ENCODE measurements at regions not wholly inside any gene's neighbourhood (a gene's known extent, or its start where the extent isn't known, plus 50 kb on each side); places are given as distances from the start of the nearest gene placed in this dataset.

- H3K27me3 Mint-ChIP-seq (ENCODE audit: low read depth in 3 of 3), result peaks cover 3 to 20% (median 6%) of the 10 kb centered on the region in 3 donors
- no peak overlapping the region for H3K4me3 Mint-ChIP-seq
- no peak overlapping the region for H3K27ac Mint-ChIP-seq
- DNase-seq, result no peak
- H3K4me1 Mint-ChIP-seq, result no peaks in the 10 kb centered on the region
- H3K9me3 Mint-ChIP-seq, result no peaks in the 10 kb centered on the region
- H3K36me3 Mint-ChIP-seq, result no peaks in the 10 kb centered on the region
Observed at GRCh38 chr12:46131732-46132469, 136.9 kb downstream of the SLC38A1 start.

GRCh38 chr12:46127656-46128055, 137.3 kb upstream of the SCAF11 start:
- H3K4me1 Mint-ChIP-seq, result peaks cover 5 to 7% of the 10 kb centered on the region in 2 donors
- DNase-seq, result no peak
- no peak overlapping the region for H3K27ac Mint-ChIP-seq
- peaks cover 3 to 18% (median 11%) of the 10 kb centered on the region in 3 donors for H3K27me3 Mint-ChIP-seq (ENCODE audit: low read depth in 3 of 3)
- H3K4me3 Mint-ChIP-seq, result no peak overlapping the region
- H3K36me3 Mint-ChIP-seq, result no peaks in the 10 kb centered on the region
- H3K9me3 Mint-ChIP-seq, result no peaks in the 10 kb centered on the region

GRCh38 chr12:46126050-46126727, 135.8 kb upstream of the SCAF11 start:
- Mint-ChIP-seq H3K4me1 (peaks cover 5 to 7% of the 10 kb centered on the region in 2 donors), H3K4me3 (no peak overlapping the region), H3K27me3 (ENCODE audit: low read depth in 3 of 3) (peaks cover 3 to 21% (median 11%) of the 10 kb centered on the region in 3 donors), H3K27ac (no peak overlapping the region), H3K9me3 (no peaks in the 10 kb centered on the region), H3K36me3 (no peaks in the 10 kb centered on the region)
- DNase-seq, result no peak

- H3K36me3 Mint-ChIP-seq, result no peaks in the 10 kb centered on the region
- peaks cover 5 to 7% of the 10 kb centered on the region in 2 donors for H3K4me1 Mint-ChIP-seq
- peak overlapping the region in 5 of 6 donors; percentile 74 to 96 (median 79) for H3K27ac Mint-ChIP-seq
- peak overlapping the region; percentile 19 to 61 (median 55) for H3K4me3 Mint-ChIP-seq
- H3K27me3 Mint-ChIP-seq (ENCODE audit: low read depth in 3 of 3), result peaks cover 2 to 21% (median 13%) of the 10 kb centered on the region in 3 donors
- DNase-seq, result peak; percentile 54 to 63 (median 54)
- H3K9me3 Mint-ChIP-seq, result no peaks in the 10 kb centered on the region
Observed at GRCh38 chr12:46124848-46125619, 134.7 kb upstream of the SCAF11 start.

DNA sequence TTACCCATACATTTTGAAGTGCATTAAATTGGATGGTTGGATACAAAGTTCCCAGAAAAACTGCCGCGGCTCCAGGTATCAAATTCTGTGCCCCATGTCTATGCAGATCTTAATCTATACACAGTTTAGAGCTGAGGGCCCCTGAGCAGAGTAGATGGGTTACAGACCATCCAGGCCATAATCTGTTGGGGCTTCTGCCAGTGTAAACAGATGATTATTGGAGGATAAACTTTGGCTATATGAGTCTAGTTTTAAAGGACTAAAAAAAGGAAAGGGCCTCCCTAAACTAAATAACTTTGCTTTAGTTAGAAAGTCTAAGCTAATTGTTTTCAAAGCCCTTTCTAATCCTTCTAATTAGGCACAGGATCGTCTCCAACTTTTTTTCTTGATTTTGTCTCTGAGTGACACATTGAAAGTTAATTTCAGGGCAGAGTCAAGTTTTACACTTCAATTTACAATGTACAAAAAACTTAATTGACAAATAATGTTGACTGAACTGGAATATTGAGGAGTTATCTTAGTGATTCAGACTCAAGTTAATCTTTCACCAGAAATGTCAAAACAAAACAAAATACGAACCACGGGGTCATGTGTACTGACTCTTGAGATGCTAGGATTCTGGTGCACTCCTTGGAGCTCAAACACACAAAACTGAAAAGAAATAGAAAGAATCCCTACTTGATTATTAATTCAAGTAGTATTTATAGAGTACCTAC, 133.9 kb upstream of the SCAF11 start:
- Mint-ChIP-seq H3K4me3 (no peak overlapping the region), H3K27me3 (ENCODE audit: low read depth in 3 of 3) (peaks cover 2 to 18% (median 13%) of the 10 kb centered on the region in 3 donors), H3K36me3 (no peaks in the 10 kb centered on the region), H3K9me3 (no peaks in the 10 kb centered on the region), H3K4me1 (peaks cover 5 to 7% of the 10 kb centered on the region in 2 donors), H3K27ac (no peak overlapping the region)
- no peak for DNase-seq

- Mint-ChIP-seq H3K27me3 (ENCODE audit: low read depth in 3 of 3) (peaks cover 3 to 15% (median 5%) of the 10 kb centered on the region in 3 donors), H3K27ac (no peak overlapping the region), H3K9me3 (peaks cover 0 to 5% (median under 1%) of the 10 kb centered on the region in 6 donors), H3K4me3 (no peak overlapping the region), H3K36me3 (peaks cover 0 to 8% (median 3%) of the 10 kb centered on the region in 3 donors), H3K4me1 (no peaks in the 10 kb centered on the region)
- DNase-seq, result no peak
Observed at GRCh38 chr12:46112364-46112763, 122.0 kb upstream of the SCAF11 start.

DNA sequence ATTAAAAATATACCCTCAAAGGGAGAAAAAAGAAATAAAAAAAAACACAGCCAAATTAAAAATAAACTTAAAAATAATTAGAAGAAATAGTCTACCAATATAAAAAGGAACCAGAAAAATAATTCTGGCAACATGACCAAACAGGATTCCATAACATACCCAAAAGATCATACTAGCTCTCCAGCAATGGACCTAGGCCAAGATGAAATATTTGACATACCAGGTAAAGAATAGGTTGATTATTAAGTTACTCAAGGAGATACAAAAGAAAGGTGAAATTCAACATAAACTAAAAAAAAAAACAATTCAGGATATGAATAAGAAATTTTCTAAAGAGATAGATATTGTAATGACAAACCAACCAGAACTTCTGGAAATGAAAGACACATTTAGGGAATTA, 121.3 kb upstream of the SCAF11 start:
- Mint-ChIP-seq H3K9me3 (peaks cover 0 to 5% (median under 1%) of the 10 kb centered on the region in 6 donors), H3K36me3 (peaks cover 0 to 8% (median 3%) of the 10 kb centered on the region in 3 donors), H3K4me1 (no peaks in the 10 kb centered on the region), H3K27me3 (ENCODE audit: low read depth in 3 of 3) (peaks cover 1 to 15% (median 6%) of the 10 kb centered on the region in 3 donors), H3K4me3 (no peak overlapping the region), H3K27ac (no peak overlapping the region)
- no peak for DNase-seq

DNA sequence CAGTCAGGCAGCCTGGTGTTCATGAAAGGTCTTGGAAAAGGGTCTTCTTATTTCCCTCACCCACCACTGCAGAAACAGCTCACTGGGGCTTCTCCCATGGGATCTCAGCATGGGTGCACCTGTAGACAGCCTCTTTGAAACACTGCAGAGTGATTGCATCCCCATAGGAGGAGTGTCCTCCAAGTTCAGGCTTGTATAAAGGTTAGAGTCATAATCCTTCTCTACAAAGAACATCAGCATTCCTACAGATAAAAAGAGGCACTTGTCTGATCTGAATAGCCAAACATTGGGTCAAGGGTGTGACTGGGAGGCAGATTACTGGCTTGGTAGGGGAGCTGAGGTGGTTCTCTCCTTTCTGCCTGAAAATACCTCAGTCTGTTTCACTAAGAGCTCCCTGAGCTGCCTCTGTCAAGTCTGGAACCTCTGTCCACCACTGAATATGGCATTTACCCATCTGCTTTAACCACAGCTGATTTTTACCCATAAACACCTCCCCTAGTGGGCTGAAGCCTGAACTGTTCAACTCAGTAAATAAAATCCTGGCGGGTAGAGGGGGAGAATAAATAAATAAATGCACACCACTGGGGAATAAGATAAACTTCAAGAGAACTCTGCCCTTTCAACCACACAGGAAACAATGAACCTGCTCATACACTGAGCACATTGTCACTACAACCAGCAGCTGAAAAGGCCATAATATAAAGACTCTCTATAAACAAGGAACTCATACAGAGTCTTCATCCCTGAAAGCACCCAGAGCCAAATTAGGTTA, 120.7 kb upstream of the SCAF11 start:
- Mint-ChIP-seq H3K36me3 (peaks cover 0 to 8% (median 3%) of the 10 kb centered on the region in 3 donors), H3K27ac (no peak overlapping the region), H3K4me3 (no peak overlapping the region), H3K4me1 (no peaks in the 10 kb centered on the region), H3K27me3 (ENCODE audit: low read depth in 3 of 3) (peaks cover 1 to 15% (median 6%) of the 10 kb centered on the region in 3 donors), H3K9me3 (peaks cover 0 to 5% (median under 1%) of the 10 kb centered on the region in 6 donors)
- DNase-seq, result no peak

GRCh38 chr12:46110223-46110611, 119.8 kb upstream of the SCAF11 start:
- no peak for DNase-seq
- peaks cover 0 to 5% (median under 1%) of the 10 kb centered on the region in 6 donors for H3K9me3 Mint-ChIP-seq
- H3K36me3 Mint-ChIP-seq, result peaks cover 0 to 8% (median 3%) of the 10 kb centered on the region in 3 donors
- H3K4me1 Mint-ChIP-seq, result no peaks in the 10 kb centered on the region
- no peak overlapping the region for H3K4me3 Mint-ChIP-seq
- H3K27ac Mint-ChIP-seq, result no peak overlapping the region
- H3K27me3 Mint-ChIP-seq (ENCODE audit: low read depth in 3 of 3), result peaks cover 1 to 15% (median 6%) of the 10 kb centered on the region in 3 donors

DNA sequence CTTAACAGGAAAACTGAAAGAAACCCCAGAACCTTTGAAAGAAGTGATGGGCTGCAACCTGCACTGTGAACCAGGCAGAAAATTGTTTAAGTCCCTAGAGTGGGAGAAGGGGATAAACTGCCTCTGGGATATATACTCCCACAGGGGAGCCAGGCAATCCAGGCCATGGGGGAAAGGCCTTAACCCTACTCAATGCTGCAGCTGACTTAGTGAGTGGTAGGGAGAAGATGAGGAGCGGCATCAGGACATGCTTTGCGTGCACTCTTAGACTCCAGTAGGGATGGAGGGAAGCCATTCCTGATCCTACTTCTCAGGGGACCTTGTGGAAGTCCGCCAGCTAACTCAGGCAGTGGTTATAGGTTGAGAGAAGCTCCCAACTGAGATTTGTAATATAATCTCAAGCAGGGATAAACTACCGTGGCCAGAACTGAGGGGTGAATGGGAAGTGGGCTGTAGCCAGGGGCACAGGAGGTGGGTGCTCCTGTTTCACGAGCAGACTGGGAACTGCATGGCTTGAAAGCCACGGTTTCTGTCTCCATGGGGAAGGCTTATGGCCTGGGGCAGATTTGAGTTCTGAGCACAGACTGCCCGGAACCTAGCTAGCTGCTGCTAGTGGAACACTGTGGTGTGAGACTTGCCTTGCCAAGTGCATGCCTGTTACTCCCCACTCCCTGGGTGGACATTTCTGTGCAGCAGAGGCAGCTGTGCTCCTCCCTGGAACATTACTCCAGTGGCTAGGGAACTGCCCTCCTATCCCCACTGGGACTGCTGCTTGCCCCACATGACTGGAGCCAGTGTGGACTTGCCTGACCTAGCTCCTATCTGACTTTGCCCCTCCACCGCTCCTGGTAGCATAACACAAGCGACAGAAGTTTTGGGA, 119.2 kb upstream of the SCAF11 start:
- Mint-ChIP-seq H3K4me3 (no peak overlapping the region), H3K4me1 (no peaks in the 10 kb centered on the region), H3K9me3 (peaks cover 0 to 5% (median under 1%) of the 10 kb centered on the region in 6 donors), H3K27ac (no peak overlapping the region), H3K27me3 (ENCODE audit: low read depth in 3 of 3) (peaks cover 0 to 15% (median 6%) of the 10 kb centered on the region in 3 donors), H3K36me3 (peaks cover 0 to 8% (median 3%) of the 10 kb centered on the region in 3 donors)
- DNase-seq, result no peak

DNA sequence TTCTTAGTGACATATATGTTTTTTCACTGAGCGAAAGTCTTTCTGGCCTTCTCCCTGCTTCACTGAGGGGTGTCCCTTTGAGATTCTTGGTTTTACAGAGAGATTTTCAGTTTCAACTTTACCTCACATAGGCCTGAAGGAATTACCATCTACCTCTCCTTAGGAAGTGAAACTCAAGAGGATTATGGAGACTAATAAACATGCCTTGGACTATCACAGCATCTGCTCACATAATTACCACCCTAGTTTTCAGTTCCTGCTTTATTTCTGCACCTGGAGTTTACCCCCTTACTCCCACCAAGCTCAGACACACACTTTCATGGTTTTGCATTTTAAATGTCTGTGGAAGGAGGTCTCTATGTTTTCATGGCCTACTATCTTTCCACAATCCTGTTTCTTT, 118.3 kb upstream of the SCAF11 start:
- H3K27me3 Mint-ChIP-seq (ENCODE audit: low read depth in 3 of 3), result peaks cover 0 to 10% (median 5%) of the 10 kb centered on the region in 3 donors
- peaks cover 0 to 5% (median under 1%) of the 10 kb centered on the region in 6 donors for H3K9me3 Mint-ChIP-seq
- H3K4me1 Mint-ChIP-seq, result no peaks in the 10 kb centered on the region
- peaks cover 0 to 8% (median 3%) of the 10 kb centered on the region in 3 donors for H3K36me3 Mint-ChIP-seq
- DNase-seq, result no peak
- no peak overlapping the region for H3K4me3 Mint-ChIP-seq
- H3K27ac Mint-ChIP-seq, result no peak overlapping the region

DNA sequence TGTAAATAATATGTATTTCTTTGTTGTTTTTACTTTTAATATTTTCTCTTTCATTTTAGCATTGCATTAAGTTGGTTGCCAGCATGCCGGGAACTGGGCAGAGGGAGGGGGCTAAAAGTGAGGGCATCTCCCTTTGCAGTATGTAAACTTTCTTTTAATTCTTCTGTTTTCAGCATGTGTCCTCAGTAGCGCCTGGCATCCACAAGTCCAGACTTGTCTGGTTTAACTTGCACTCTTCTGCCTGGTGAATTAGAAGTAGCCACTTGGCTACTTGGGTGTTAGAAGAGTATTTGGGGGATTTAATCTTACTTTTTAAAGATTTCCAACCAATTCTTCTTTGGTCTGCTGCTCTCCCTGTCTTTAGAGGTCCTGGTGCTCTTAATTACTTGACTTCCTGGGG, 117.2 kb upstream of the SCAF11 start:
- no peak overlapping the region for H3K4me3 Mint-ChIP-seq
- no peak overlapping the region for H3K27ac Mint-ChIP-seq
- no peaks in the 10 kb centered on the region for H3K4me1 Mint-ChIP-seq
- peaks cover 0 to 10% (median 5%) of the 10 kb centered on the region in 3 donors for H3K27me3 Mint-ChIP-seq (ENCODE audit: low read depth in 3 of 3)
- peaks cover 0 to 5% (median under 1%) of the 10 kb centered on the region in 6 donors for H3K9me3 Mint-ChIP-seq
- DNase-seq, result no peak
- H3K36me3 Mint-ChIP-seq, result peaks cover 0 to 8% (median 3%) of the 10 kb centered on the region in 3 donors

Data from immature natural killer cell (primary cell).